ENCODE measurements at regions not wholly inside any gene's neighbourhood (a gene's known extent, or its start where the extent isn't known, plus 50 kb on each side); places are given as distances from the start of the nearest gene placed in this dataset.
"Not testable (repeated sequence)": the region's sequence is repeated elsewhere in the genome, so short reads cannot be mapped to it uniquely, and the experiment has no call there.

DNA sequence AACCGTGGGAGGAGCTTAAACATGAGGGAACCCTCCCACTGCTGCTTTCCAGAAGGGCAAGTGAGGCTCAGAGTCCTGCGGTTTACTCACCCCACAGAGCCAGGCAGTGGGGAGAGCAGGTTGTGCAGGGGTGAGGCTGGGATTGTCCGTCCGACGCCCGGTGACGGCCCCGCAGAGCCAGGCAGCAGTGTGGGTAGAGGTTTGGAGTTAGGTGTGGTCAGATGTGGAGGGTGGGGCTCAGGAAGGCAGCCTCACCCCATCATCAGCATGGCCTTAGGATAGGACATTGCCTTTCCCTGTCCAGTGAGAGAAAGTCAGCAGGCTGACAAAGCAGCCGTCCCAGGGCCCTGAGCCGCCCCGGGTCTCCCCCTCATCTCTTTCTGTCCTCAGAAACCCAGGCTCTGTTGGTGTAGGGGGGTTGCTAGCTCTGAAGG is 234.6 kb downstream of the DLL1 start:
- Histone ChIP-seq H3K4me1 (ENCODE audit: control insufficient read depth in 1 of 2, insufficient read depth in 2 of 2, low read depth in 1 of 2, low read length in 1 of 2) (no peaks in the 10 kb centered on the region; a peak in 1 of 4 replicates), H2AFZ (ENCODE audit: low read depth) (no peak overlapping the region), H3K9ac (no peak overlapping the region), H4K20me1 (ENCODE audit: insufficient read depth) (no peaks in the 10 kb centered on the region), H3K79me2 (ENCODE audit: insufficient read depth) (no peaks in the 10 kb centered on the region), H3F3A (replicated peaks; ENCODE audit: insufficient read depth) (no peaks in the 10 kb centered on the region), H3K36me3 (replicated peaks in 1 of 2; ENCODE audit: control insufficient read depth in 1 of 2, insufficient read depth in 2 of 2, low read length in 1 of 2) (no peaks in the 10 kb centered on the region), H3K9me2 (no peaks in the 10 kb centered on the region), H3K4me3 (ENCODE audit: low read depth in 2 of 2, low read length in 1 of 2) (no peak overlapping the region), H3K4me2 (no peak overlapping the region), H3K27me3 (ENCODE audit: insufficient read depth) (no peaks in the 10 kb centered on the region), H3K9me3 (no peaks in the 10 kb centered on the region), H3K27ac (ENCODE audit: low read depth in 2 of 2, low read length in 1 of 2) (no peak overlapping the region)
- POLR2A ChIA-PET: no interaction called here
- no peak for DNase-seq
- WGBS (ENCODE audit: low lambda C conversion rate): 73% methylated on average over 11 of the region's 11 CpGs
- CTCF ChIA-PET: no interaction called here
- TF ChIP-seq EP300 (IDR thresholded peaks at IDR 0.05; ENCODE audit: borderline replicate concordance in 1 of 2, low read depth in 1 of 2, low read length in 1 of 2): no peak
- TF ChIP-seq NFIC (IDR thresholded peaks at IDR 0.05; ENCODE audit: borderline replicate concordance): no peak
- no peak for TF ChIP-seq CTCF (IDR thresholded peaks at IDR 0.05)
- TF ChIP-seq RXRA (IDR thresholded peaks at IDR 0.05; ENCODE audit: borderline replicate concordance, low read depth): no peak
- TF ChIP-seq, protein P1, sequence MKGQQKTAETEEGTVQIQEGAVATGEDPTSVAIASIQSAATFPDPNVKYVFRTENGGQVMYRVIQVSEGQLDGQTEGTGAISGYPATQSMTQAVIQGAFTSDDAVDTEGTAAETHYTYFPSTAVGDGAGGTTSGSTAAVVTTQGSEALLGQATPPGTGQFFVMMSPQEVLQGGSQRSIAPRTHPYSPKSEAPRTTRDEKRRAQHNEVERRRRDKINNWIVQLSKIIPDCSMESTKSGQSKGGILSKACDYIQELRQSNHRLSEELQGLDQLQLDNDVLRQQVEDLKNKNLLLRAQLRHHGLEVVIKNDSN (IDR thresholded peaks at IDR 0.05; ENCODE audit: borderline replicate concordance, low read depth): no peak
- no peak for TF ChIP-seq TAF1 (IDR thresholded peaks at IDR 0.05; ENCODE audit: borderline replicate concordance, low read depth, low read length)
- TF ChIP-seq CHD2 (IDR thresholded peaks at IDR 0.05; ENCODE audit: low read length, partially characterized antibody): no peak
- TF ChIP-seq TCF12 (IDR thresholded peaks at IDR 0.05): no peak

DNA sequence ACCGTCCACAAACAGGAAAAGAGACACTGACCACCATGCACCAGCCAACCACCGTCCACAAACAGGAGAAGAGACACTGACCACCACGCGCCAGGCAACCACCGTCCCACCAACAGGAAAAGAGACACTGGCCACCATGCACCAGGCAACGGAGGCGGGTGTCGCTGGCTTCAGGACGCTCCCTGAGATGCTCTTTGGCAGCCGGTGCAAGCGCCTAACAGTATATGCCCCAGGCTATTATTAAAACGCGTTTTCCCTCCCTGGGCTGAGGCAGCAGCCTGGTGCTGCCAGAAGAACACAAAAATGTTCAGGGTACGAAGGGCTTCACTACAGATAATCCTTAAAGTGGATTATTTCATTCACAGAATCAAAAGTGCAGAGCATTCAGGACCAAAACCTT is 235.1 kb downstream of the DLL1 start:
- POLR2A ChIA-PET; H3K9me3 ChIP-seq; H3K4me3 ChIP-seq (ENCODE audit: low read depth in 2 of 2, low read length in 1 of 2); CTCF ChIA-PET; H3K4me1 ChIP-seq (ENCODE audit: control insufficient read depth in 1 of 2, insufficient read depth in 2 of 2, low read depth in 1 of 2, low read length in 1 of 2); H3K9ac ChIP-seq; H4K20me1 ChIP-seq (ENCODE audit: insufficient read depth); H3K79me2 ChIP-seq (ENCODE audit: insufficient read depth); H3F3A ChIP-seq (replicated peaks; ENCODE audit: insufficient read depth); H3K27ac ChIP-seq (ENCODE audit: low read depth in 2 of 2, low read length in 1 of 2); H3K27me3 ChIP-seq (ENCODE audit: insufficient read depth); H3K9me2 ChIP-seq; DNase-seq; H3K4me2 ChIP-seq; H2AFZ ChIP-seq (ENCODE audit: low read depth); H3K36me3 ChIP-seq (replicated peaks in 1 of 2; ENCODE audit: control insufficient read depth in 1 of 2, insufficient read depth in 2 of 2, low read length in 1 of 2): not testable (repeated sequence)
- 63% methylated on average over 14 of the region's 14 CpGs for WGBS (ENCODE audit: low lambda C conversion rate)

DNA sequence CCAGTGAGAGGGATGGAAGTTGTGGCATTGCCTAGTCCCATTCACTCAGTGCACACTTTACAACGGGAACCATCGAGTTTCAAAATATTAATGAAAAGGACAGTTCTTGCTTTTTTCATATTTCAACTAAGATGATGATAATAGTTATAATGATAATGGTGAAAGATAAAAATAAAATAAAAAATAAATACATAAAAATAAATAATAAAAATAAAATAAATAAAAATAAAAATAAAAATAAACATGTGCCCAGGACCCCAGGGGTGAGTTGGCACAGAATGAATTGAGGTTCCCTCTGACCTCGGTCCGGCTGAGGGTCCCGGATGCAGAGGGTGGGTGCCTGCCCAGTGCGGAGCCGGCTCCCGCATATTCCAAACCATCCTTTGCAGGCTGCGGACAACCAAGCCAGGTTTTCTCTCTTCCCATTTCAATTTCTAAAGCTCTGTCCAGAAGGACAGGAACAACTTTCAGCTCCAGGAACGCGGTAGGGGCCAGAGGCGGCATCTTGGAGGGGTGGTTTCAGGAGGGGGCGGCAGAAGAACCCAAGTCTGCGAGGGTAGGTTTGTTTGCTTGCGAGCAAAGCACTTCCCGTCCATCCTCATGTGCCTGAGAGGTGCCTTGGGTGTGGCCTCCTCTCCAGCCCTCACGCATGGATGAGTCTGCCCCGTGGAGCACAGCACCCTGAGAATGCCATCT is 236.8 kb downstream of the DLL1 start:
- no peak for DNase-seq
- 70% methylated on average over 11 of the region's 18 CpGs for WGBS (ENCODE audit: low lambda C conversion rate)
- no peak for TF ChIP-seq GABPA (IDR thresholded peaks at IDR 0.05; ENCODE audit: low read depth)
- TF ChIP-seq ELF1 (IDR thresholded peaks at IDR 0.05): no peak
- no peak for TF ChIP-seq TEAD4 (IDR thresholded peaks at IDR 0.05; ENCODE audit: borderline replicate concordance, insufficient read depth)
- TF ChIP-seq RXRA (IDR thresholded peaks at IDR 0.05; ENCODE audit: borderline replicate concordance, low read depth): no peak
- TF ChIP-seq RAD21 (IDR thresholded peaks at IDR 0.05; ENCODE audit: low read length): no peak
- no peak for TF ChIP-seq EP300 (IDR thresholded peaks at IDR 0.05; ENCODE audit: borderline replicate concordance in 1 of 2, low read depth in 1 of 2, low read length in 1 of 2)
- TF ChIP-seq RFX5 (IDR thresholded peaks at IDR 0.05; ENCODE audit: low read length): no peak
- no peak for TF ChIP-seq CHD2 (IDR thresholded peaks at IDR 0.05; ENCODE audit: low read length, partially characterized antibody)
- no peak for TF ChIP-seq ZBTB33 (IDR thresholded peaks at IDR 0.05; ENCODE audit: borderline replicate concordance, low read depth)
- no peak for TF ChIP-seq FOXJ3 (CRISPR knock-in tag; IDR thresholded peaks at IDR 0.05)
- no peak for TF ChIP-seq SMC3 (IDR thresholded peaks at IDR 0.05; ENCODE audit: low read depth, low read length)
- TF ChIP-seq RCOR1 (IDR thresholded peaks at IDR 0.05; ENCODE audit: low read length): no peak

More for the DNA sequence above, 236.8 kb downstream of the DLL1 start:
- Histone ChIP-seq H2AFZ (ENCODE audit: low read depth) (no peak overlapping the region), H3K9me2 (no peaks in the 10 kb centered on the region), H3K4me3 (ENCODE audit: low read depth in 2 of 2, low read length in 1 of 2) (no peak overlapping the region), H4K20me1 (ENCODE audit: insufficient read depth) (no peaks in the 10 kb centered on the region), H3K79me2 (ENCODE audit: insufficient read depth) (no peaks in the 10 kb centered on the region), H3K4me1 (ENCODE audit: control insufficient read depth in 1 of 2, insufficient read depth in 2 of 2, low read depth in 1 of 2, low read length in 1 of 2) (peaks cover 0 to 9% of the 10 kb centered on the region in 2 experiments; a peak in 1 of 4 replicates), H3K4me2 (no peak overlapping the region), H3K9me3 (no peaks in the 10 kb centered on the region), H3K9ac (no peak overlapping the region), H3K27me3 (ENCODE audit: insufficient read depth) (no peaks in the 10 kb centered on the region), H3F3A (replicated peaks; ENCODE audit: insufficient read depth) (no peaks in the 10 kb centered on the region), H3K36me3 (replicated peaks in 1 of 2; ENCODE audit: control insufficient read depth in 1 of 2, insufficient read depth in 2 of 2, low read length in 1 of 2) (no peaks in the 10 kb centered on the region), H3K27ac (ENCODE audit: low read depth in 2 of 2, low read length in 1 of 2) (no peak overlapping the region)
- ChIA-PET POLR2A (no interaction called here), CTCF (no interaction called here)

Data from SK-N-SH (cell line).